Prostate gland (tissue), 2 donors: ENCODE measurements at regions not wholly inside any gene's neighbourhood (a gene's known extent, or its start where the extent isn't known, plus 50 kb on each side); places are given as distances from the start of the nearest gene placed in this dataset.

ENCODE experiments used
- POLR2A ChIP-seq: fragments of 450-650 bp; IDR thresholded peaks from one replicate; pipeline ENCODE4 v1.6.1; 2016; ENCODE audit warnings: antibody characterized with exemption, mild to moderate bottlenecking
- TF ChIP-seq, protein P1 (sequence below), 4 experiments: fragments of 200-600 bp in 2 of 4; fragments of 450-650 bp in 2 of 4; sonication (generic) in 2 of 4; IDR thresholded peaks; 1 replicate in 3 of 4; 2 replicates in 1 of 4; pipeline ENCODE4 v1.5.1; 2016 to 2019; ENCODE audit warnings: antibody characterized with exemption in 4 of 4, mild to moderate bottlenecking in 2 of 4, moderate library complexity in 2 of 4

GRCh38 chr10:78617115-78617514 is 451.7 kb upstream of the ZMIZ1 start:
- TF ChIP-seq POLR2A: no peak
- TF ChIP-seq, protein P1, sequence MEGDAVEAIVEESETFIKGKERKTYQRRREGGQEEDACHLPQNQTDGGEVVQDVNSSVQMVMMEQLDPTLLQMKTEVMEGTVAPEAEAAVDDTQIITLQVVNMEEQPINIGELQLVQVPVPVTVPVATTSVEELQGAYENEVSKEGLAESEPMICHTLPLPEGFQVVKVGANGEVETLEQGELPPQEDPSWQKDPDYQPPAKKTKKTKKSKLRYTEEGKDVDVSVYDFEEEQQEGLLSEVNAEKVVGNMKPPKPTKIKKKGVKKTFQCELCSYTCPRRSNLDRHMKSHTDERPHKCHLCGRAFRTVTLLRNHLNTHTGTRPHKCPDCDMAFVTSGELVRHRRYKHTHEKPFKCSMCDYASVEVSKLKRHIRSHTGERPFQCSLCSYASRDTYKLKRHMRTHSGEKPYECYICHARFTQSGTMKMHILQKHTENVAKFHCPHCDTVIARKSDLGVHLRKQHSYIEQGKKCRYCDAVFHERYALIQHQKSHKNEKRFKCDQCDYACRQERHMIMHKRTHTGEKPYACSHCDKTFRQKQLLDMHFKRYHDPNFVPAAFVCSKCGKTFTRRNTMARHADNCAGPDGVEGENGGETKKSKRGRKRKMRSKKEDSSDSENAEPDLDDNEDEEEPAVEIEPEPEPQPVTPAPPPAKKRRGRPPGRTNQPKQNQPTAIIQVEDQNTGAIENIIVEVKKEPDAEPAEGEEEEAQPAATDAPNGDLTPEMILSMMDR (IDR thresholded peaks at IDR 0.05): no peak
